NCI-H187 treated with DMSO at 0.1 percent for 48 hours (cell line): ENCODE measurements at regions not wholly inside any gene's neighbourhood (a gene's known extent, or its start where the extent isn't known, plus 50 kb on each side); places are given as distances from the start of the nearest gene placed in this dataset.

ENCODE experiments used
- DNase-seq: peaks from one replicate; lab custom pipeline; 2025; lab: John Stamatoyannopoulos, UW

GRCh38 chr11:131121426-131122333 is 205.4 kb upstream of the SNX19 start:
- no peak for DNase-seq

- no peak for DNase-seq
These were observed 206.2 kb upstream of the SNX19 start for GRCh38 chr11:131122448-131122847.

- no peak for DNase-seq
These were observed 213.2 kb upstream of the SNX19 start for GRCh38 chr11:131129474-131129873.

DNA sequence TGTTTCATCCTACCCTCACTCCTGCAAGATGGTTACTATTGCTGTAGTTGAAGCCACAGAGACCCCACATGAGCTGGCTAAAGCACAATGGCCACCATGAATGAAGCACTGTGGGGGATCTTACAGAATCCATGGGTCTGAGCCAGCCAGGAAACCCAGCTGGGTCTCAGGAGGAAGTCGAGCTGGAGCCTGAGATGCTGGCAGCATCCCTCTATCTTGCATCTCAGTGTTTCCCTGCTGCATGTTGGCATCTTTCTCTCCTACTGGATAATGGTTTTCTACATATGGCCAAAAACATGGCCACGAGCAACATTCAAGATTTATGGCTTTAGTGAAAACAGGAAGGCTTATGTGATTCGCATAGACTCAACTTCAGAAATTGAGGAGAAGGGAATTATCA is 219.3 kb upstream of the SNX19 start:
- no peak for DNase-seq

- no peak for DNase-seq
These were observed 220.2 kb upstream of the SNX19 start for GRCh38 chr11:131136486-131136885.

- DNase-seq = no peak
These were observed 220.8 kb upstream of the SNX19 start for GRCh38 chr11:131137046-131137445.

DNA sequence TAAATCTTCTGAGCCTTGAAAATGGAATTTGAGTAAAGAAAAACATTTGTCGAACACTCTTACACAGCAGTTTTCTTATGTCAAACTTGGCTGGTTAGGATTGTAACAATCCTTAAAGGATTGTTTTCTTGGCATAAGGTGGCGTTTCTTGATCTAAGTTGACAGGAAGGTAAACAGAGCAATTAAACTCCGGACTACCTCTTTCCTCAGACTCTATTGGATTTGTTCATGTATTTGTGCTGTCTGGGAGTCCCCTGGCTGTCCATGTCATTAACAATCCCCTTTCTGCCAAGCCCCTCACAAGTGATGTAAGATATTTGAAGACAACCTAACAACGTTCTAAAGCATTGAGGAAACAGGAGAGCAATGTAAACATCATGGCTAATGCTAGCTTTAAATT is 222.5 kb upstream of the SNX19 start:
- no peak for DNase-seq

DNA sequence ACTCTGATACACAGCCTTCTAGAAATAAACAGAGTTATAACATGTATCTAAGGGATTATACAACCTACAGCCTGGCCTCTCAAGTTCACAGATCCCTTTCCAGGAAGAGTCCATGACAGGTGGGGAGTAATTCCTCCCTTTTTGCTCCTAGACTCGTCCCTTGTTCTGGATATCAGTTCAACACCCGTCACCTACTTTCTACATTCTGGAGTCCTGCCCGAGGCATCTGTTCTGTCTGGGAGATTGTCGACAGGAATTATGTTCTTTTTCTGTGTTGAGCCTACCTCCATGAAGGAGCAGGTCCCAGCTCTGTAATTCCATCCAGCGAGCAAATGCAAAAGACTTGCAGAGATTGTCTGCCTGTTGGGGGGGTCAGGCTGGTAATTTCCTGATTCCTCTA is 224.6 kb upstream of the NTM start:
- DNase-seq = no peak

GRCh38 chr11:131146827-131147490 is 223.5 kb upstream of the NTM start:
- no peak for DNase-seq

DNA sequence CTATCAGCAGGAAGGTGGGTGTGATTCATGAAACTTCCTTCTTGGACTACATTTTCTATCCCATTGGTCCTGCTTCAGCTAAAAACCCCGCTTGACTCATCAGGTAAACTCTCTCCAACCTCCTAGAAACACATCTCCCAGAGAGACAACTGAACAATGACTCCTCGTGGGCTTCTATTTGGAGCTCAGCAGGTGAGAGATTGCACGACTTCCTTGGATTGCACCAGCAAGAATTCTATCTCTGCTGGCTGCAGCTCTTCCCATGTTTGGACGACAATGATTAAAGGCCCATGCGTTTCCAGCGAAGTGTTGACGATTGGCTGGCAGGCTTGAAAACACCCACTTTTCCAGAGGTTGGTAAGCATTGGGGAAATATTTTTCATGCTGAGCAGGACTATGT is 216.1 kb upstream of the NTM start:
- DNase-seq = no peak

DNA sequence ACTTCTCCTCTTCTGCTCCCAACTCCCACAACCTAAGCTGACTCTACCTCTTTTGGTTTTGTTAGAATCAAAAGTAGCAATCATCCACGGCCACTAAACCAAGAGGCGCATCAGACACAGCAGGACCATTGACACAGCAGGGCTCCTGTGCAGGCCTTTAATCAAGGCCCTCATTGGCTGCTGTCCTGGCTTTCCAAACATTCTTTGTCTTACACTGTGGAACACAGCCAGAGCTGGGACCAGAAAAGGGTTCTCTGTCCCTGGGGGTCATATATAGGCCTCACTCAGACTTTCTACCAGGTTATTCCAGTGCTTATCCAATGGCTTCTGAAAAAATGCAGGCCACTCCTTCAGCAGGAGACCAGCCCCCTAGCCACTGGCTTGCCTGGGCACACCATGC is 212.7 kb upstream of the NTM start:
- DNase-seq = no peak

DNA sequence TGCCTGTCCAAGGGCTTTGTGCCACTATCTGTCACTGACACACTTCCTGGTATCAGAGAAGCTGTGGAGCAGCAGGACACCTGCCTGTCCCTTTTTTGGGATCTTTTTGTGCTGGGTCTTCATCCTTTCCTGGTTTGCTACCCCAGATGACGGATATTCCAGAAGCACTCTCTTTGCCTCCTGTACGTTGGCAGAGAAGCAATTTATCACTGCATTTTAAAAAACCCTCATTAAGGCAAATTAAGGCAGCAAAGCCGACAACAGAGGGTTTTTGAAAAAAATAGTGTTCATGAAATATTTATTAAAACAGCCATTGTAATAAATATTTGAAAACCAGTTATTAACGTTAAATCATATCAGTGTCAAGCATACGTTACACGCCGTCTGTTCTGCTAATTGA is 209.6 kb upstream of the NTM start:
- DNase-seq = no peak

- DNase-seq = no peak
These were observed 206.8 kb upstream of the NTM start for GRCh38 chr11:131163613-131164012.

GRCh38 chr11:131165036-131165435 is 205.4 kb upstream of the NTM start:
- no peak for DNase-seq

GRCh38 chr11:131168839-131169713 is 201.3 kb upstream of the NTM start:
- no peak for DNase-seq

DNA sequence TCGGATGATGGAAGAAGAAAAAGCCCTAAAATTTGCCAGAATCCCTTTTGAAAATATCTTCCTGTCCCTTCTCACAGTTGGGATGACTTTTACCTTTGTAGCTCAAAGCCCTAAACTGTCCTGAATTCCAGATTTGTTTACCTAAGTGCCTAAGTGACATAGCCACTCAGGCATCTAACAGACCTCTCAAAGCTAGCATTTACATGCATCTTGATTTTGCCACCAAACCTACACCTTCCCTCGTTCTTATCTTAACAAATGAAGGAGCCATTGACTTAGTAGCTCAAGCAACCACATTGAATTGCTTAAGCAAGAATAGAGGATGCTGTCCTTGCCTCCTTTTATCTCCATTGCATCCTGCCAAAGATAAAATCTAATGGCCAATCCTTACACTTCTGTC is 198.4 kb upstream of the NTM start:
- DNase-seq = no peak

DNA sequence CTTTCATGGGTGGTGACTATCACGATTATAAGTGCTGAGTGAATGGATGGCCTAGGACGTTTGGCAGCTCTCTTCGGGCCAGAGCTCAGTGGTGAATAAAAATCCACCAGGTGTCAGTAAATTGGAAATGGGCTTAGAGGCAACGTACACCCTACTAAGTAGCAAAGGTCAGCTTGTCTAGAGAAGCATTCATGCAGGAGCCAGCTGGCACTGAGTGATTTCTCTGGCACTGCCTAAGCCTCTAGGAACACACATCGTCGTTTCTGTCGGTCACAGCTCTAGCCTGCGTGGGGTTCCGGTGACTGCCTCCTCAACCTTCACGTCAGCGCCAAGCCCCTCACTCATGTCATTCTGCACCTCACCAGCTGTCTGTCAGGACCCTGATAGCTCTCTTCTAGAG is 192.4 kb upstream of the NTM start:
- DNase-seq = no peak

DNA sequence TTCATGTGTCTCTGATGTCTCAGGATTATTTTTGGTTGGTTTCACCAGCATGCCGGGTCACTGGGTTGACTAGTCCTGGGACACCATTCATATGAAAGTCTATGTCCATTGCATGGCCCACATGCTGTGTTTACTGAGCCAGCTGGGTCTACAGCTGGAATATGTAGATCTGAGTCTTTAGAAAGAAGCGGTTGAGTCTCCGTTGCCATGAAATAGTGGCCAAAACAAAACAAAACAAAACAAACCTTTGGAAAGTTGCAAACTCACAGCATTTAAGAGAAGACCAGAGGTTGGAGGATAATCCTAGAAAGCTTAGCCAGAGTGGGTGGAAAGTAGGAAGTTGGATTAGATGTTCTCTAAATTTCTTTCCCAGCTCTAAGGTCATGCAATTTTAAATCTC is 191.8 kb upstream of the NTM start:
- DNase-seq = no peak

DNA sequence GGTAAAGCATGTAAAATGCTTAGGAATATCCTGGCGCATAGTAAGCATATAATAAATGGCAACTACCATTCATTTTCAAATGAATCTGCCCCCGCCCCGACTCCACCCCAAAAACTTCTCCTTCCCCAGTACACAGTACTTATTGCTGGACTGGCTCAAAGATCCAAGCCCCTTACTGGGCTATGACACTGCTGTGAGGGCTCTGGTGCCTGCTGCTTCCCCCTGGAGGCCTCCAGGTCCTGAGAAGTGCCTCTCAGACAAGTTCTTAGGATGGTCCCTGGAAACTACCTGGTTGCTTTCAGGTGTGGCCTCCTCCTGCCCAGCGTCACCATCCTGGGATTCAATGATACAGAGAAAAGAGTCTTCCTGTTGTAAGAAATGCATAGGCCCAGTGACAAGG is 190.6 kb upstream of the NTM start:
- DNase-seq = no peak

- DNase-seq = no peak
These were observed 184.5 kb upstream of the NTM start for GRCh38 chr11:131185915-131186314.

GRCh38 chr11:131186629-131187101 is 183.8 kb upstream of the NTM start:
- no peak for DNase-seq

DNA sequence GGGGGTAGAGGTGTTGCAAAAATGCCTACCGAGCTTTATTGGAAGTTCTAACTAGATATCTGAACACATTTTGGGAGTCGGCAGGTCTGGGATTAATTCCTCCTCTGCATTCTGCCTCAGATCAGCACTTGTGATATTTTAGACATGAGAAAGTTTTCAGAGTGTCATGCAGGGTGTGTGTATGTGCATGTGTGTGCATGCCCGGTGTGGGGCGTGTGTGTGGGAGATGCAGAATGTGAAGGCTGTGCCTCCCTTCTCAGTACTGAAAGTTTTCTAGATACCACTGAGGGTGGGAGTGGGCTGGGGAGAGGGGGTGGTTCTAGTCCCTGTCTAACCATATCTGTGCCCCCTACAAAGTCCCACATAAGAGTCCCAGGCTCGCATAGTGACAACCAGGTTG is 180.0 kb upstream of the NTM start:
- no peak for DNase-seq

DNA sequence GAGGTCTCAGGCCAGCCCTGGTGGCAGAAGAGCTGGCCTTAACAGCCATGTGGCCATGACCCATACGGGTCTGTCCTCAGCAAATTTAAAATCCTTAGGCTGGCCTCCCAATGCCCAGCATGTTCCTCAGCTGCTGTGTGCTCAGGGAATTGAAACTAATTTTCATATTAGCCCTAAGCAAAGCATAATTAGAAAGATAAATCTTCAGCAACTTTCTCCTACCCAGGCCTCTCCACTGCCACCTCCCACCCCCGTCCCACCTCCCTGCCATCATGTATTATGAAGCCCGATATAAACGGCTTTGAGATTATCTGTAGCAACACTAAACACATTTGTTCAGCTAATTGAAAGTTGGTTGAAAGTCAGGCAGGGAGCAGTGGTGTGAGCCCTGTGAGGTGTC is 178.8 kb upstream of the NTM start:
- no peak for DNase-seq
